NCI-H526 (cell line): ENCODE measurements at regions not wholly inside any gene's neighbourhood (a gene's known extent, or its start where the extent isn't known, plus 50 kb on each side); places are given as distances from the start of the nearest gene placed in this dataset.

Experiments used
- DNase-seq, 2 experiments: peaks; one replicate each; lab custom pipeline; 2025; lab: John Stamatoyannopoulos, UW

- no peak for DNase-seq
Measured at GRCh38 chr4:24666816-24667477, 82.6 kb upstream of the DHX15 start.

- DNase-seq = no peak
Measured at GRCh38 chr4:24668956-24669355, 84.6 kb upstream of the DHX15 start.

- no peak for DNase-seq
Measured at GRCh38 chr4:24669751-24670150, 85.4 kb upstream of the DHX15 start.

GRCh38 chr4:24671849-24672248, 87.5 kb upstream of the DHX15 start:
- DNase-seq = no peak

GRCh38 chr4:24672880-24673279, 88.5 kb upstream of the DHX15 start:
- DNase-seq = no peak

GRCh38 chr4:24674279-24674678, 89.9 kb upstream of the DHX15 start:
- DNase-seq = no peak

GRCh38 chr4:24675721-24676389, 91.5 kb upstream of the DHX15 start:
- no peak for DNase-seq

- peak in 1 of 2 experiments; percentile 29 for DNase-seq
Measured at GRCh38 chr4:24677909-24678308, 93.6 kb upstream of the DHX15 start.

- DNase-seq = no peak
Measured at GRCh38 chr4:24680746-24681448, 96.5 kb upstream of the DHX15 start.

- DNase-seq = peak in 1 of 2 experiments; percentile 7
Measured at GRCh38 chr4:24683116-24683515, 98.8 kb upstream of the DHX15 start.

GRCh38 chr4:24686866-24687692, 102.7 kb upstream of the DHX15 start:
- DNase-seq = peak in 1 of 2 experiments; percentile 57

GRCh38 chr4:24688453-24688852, 104.1 kb upstream of the DHX15 start:
- no peak for DNase-seq

- no peak for DNase-seq
Measured at GRCh38 chr4:24689212-24689611, 104.9 kb upstream of the DHX15 start.

GRCh38 chr4:24690436-24690835, 104.9 kb upstream of the SOD3 start:
- no peak for DNase-seq

GRCh38 chr4:24693636-24694035, 101.7 kb upstream of the SOD3 start:
- DNase-seq = no peak

GRCh38 chr4:24700118-24700517, 95.3 kb upstream of the SOD3 start:
- DNase-seq = no peak

- peak in 1 of 2 experiments; percentile 12 for DNase-seq
Measured at GRCh38 chr4:24701683-24702082, 93.7 kb upstream of the SOD3 start.

- no peak for DNase-seq
Measured at GRCh38 chr4:24702281-24702680, 93.1 kb upstream of the SOD3 start.

- no peak for DNase-seq
Measured at GRCh38 chr4:24703298-24703697, 92.1 kb upstream of the SOD3 start.

GRCh38 chr4:24704149-24704548, 91.2 kb upstream of the SOD3 start:
- DNase-seq = peak in 1 of 2 experiments; percentile 4

- DNase-seq = no peak
Measured at GRCh38 chr4:24705016-24705753, 90.2 kb upstream of the SOD3 start.

- no peak for DNase-seq
Measured at GRCh38 chr4:24713604-24714003, 81.8 kb upstream of the SOD3 start.
